NT2/D1 (cell line): ENCODE measurements at regions not wholly inside any gene's neighbourhood (a gene's known extent, or its start where the extent isn't known, plus 50 kb on each side); places are given as distances from the start of the nearest gene placed in this dataset.

Source experiments
- DNase-seq: peaks from one replicate; pipeline ENCODE4 v3.0.0-alpha.2; 2011; ENCODE audit warnings: low read depth, low spot score
- H3K27me3 ChIP-seq: 2 replicates; pipeline ENCODE4 v1.6.0; 2011; ENCODE audit warnings: mild to moderate bottlenecking; ENCODE audit not compliant: insufficient read length, insufficient read depth
- H3K36me3 ChIP-seq: 2 replicates; pipeline ENCODE4 v1.6.1; 2011; ENCODE audit warnings: mild to moderate bottlenecking, low read length, mixed read lengths; ENCODE audit not compliant: insufficient read depth, insufficient read length
- H3K4me1 ChIP-seq: 2 replicates; pipeline ENCODE4 v1.5.1; 2011; ENCODE audit not compliant: insufficient read depth, insufficient read length
- H3K4me3 ChIP-seq: 2 replicates; pipeline ENCODE4 v1.5.1; 2011; ENCODE audit warnings: low read depth; ENCODE audit not compliant: insufficient read length
- H3K9ac ChIP-seq: 2 replicates; pipeline ENCODE4 v1.6.0; 2011; ENCODE audit warnings: low read depth; ENCODE audit not compliant: insufficient read length
- H3K9me3 ChIP-seq: 2 replicates; pipeline ENCODE4 v1.5.1; 2011; ENCODE audit warnings: mild to moderate bottlenecking, low read length; ENCODE audit not compliant: insufficient read depth
- SUZ12 ChIP-seq: IDR thresholded peaks from 2 replicates; pipeline ENCODE4 v1.6.1; 2011; ENCODE audit not compliant: insufficient read length, insufficient read depth; ENCODE audit errors: extremely low read depth
- YY1 ChIP-seq: IDR thresholded peaks from 2 replicates; pipeline ENCODE4 v1.6.1; 2011; ENCODE audit not compliant: insufficient read length, insufficient read depth
- ZNF274 ChIP-seq: IDR thresholded peaks from 2 replicates; pipeline ENCODE4 v1.6.1; 2011; ENCODE audit warnings: mild to moderate bottlenecking, low read depth, low read length

- TF ChIP-seq YY1: no peak
- TF ChIP-seq SUZ12: no peak
- no peak for TF ChIP-seq ZNF274
- H3K4me1 ChIP-seq: no peaks in the 10 kb centered on the region
- no peak overlapping the region for H3K4me3 ChIP-seq
- H3K36me3 ChIP-seq: no peaks in the 10 kb centered on the region
- H3K27me3 ChIP-seq: no peaks in the 10 kb centered on the region
- no peak for DNase-seq
- H3K9me3 ChIP-seq: no peaks in the 10 kb centered on the region
- no peak overlapping the region for H3K9ac ChIP-seq
Measured at GRCh38 chr2:145841973-145842372, 1322.1 kb upstream of the ZEB2 start.

- Histone ChIP-seq H3K4me1 (no peaks in the 10 kb centered on the region), H3K4me3 (no peak overlapping the region), H3K9me3 (no peaks in the 10 kb centered on the region), H3K36me3 (no peaks in the 10 kb centered on the region), H3K9ac (no peak overlapping the region), H3K27me3 (no peaks in the 10 kb centered on the region)
- TF ChIP-seq SUZ12 (no peak), YY1 (no peak), ZNF274 (no peak)
- no peak for DNase-seq
Measured at GRCh38 chr2:145836986-145837385, 1317.1 kb upstream of the ZEB2 start.

DNA sequence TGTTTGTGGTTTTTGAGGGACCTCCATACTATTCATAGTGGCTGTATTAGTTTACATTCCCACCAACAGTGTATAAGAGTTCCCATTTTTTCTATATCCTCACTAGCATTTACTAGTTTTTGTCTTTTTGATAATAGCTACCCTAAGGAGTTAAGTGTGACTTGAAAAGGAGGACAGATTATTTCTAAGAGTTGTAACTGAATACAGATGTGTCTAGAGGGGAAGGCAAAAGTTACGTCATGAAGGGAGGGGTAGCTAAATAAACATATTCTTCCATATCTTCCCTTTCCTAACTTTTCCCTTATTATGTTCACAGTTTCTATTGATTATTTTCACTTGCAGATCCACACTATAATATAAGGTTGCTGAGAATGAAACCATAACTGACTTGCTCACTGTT lies 1315.7 kb upstream of the ZEB2 start:
- Histone ChIP-seq H3K4me1 (no peaks in the 10 kb centered on the region), H3K4me3 (no peak overlapping the region), H3K27me3 (no peaks in the 10 kb centered on the region), H3K36me3 (no peaks in the 10 kb centered on the region), H3K9me3 (no peaks in the 10 kb centered on the region), H3K9ac (no peak overlapping the region)
- no peak for DNase-seq
- TF ChIP-seq YY1 (no peak), ZNF274 (no peak), SUZ12 (no peak)

GRCh38 chr2:145832681-145833080 lies 1312.8 kb upstream of the ZEB2 start:
- Histone ChIP-seq H3K4me3 (no peak overlapping the region), H3K4me1 (no peaks in the 10 kb centered on the region), H3K36me3 (no peaks in the 10 kb centered on the region), H3K27me3 (no peaks in the 10 kb centered on the region), H3K9me3 (no peaks in the 10 kb centered on the region), H3K9ac (no peak overlapping the region)
- no peak for TF ChIP-seq SUZ12
- no peak for TF ChIP-seq YY1
- TF ChIP-seq ZNF274: no peak
- no peak for DNase-seq

DNA sequence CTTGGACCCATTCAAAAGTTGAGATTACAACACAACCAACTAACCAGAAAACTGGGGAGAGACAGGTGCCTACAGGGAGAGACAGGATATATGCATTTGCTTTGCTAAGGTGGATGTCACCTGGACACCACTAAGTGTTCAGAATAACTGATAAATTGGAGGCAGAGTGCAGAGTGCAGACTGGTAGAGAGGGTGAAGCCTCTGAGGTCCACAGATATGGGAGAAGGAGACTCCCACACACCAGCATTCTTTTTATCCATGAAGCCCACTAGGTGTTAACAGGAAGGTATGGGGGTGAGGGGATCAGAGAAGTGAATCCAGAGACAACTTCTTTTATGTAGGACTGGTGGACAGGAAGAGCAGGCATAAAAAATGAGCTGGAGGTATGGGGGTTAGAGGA lies 1310.0 kb upstream of the ZEB2 start:
- Histone ChIP-seq H3K36me3 (no peaks in the 10 kb centered on the region), H3K4me1 (no peaks in the 10 kb centered on the region), H3K4me3 (no peak overlapping the region), H3K27me3 (no peaks in the 10 kb centered on the region), H3K9ac (no peak overlapping the region), H3K9me3 (no peaks in the 10 kb centered on the region)
- no peak for DNase-seq
- TF ChIP-seq ZNF274 (no peak), SUZ12 (no peak), YY1 (no peak)

DNA sequence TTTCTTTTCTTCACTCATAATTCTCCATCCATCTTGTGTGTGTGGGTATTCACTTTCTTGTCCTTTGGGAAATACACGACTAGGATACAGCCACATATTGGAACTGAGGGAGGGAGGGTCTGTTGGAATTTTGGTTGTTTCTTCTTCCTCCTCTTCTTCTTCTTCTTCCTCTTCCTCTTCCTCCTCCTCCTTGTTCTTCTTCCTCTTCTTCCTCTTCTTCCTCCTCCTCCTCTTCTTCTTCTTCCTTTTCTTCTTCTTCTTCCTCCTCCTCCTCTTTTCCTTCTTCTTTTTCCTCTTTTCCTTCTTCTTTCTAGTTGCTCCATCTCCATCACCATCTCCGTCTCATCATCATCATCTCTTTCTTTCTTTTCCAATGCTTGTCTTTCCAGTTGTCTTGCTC lies 1307.3 kb upstream of the ZEB2 start:
- Histone ChIP-seq H3K9me3 (no peaks in the 10 kb centered on the region), H3K9ac (no peak overlapping the region), H3K4me3 (no peak overlapping the region), H3K36me3 (no peaks in the 10 kb centered on the region), H3K27me3 (no peaks in the 10 kb centered on the region), H3K4me1 (no peaks in the 10 kb centered on the region)
- TF ChIP-seq ZNF274: no peak
- TF ChIP-seq SUZ12: no peak
- DNase-seq: no peak

DNA sequence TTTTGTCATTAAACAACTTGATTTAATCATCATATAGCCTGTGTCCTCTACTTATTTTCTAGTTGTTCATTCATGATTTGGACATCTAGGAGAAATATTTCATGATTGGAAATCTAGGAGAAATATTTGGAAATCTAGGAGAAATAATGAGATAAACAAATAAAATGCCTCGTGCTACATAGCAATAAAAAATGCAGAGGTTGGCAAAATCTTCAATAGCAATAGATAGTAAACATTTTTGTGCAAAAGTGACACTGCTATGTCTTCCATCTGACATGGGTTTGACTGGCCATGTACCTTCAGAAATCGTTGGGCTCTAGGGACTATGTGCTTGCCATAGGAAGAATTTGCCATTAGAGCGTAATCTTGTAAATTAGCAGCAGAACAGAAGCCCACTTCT lies 1304.5 kb upstream of the ZEB2 start:
- no peaks in the 10 kb centered on the region for H3K4me1 ChIP-seq
- no peaks in the 10 kb centered on the region for H3K9me3 ChIP-seq
- TF ChIP-seq ZNF274: no peak
- TF ChIP-seq SUZ12: no peak
- no peak for TF ChIP-seq YY1
- H3K36me3 ChIP-seq: no peaks in the 10 kb centered on the region
- no peaks in the 10 kb centered on the region for H3K27me3 ChIP-seq
- H3K4me3 ChIP-seq: no peak overlapping the region
- no peak for DNase-seq
- H3K9ac ChIP-seq: no peak overlapping the region

- no peaks in the 10 kb centered on the region for H3K27me3 ChIP-seq
- H3K4me3 ChIP-seq: no peak overlapping the region
- H3K4me1 ChIP-seq: no peaks in the 10 kb centered on the region
- no peak for DNase-seq
- no peak overlapping the region for H3K9ac ChIP-seq
- no peaks in the 10 kb centered on the region for H3K9me3 ChIP-seq
- no peaks in the 10 kb centered on the region for H3K36me3 ChIP-seq
- TF ChIP-seq ZNF274 (no peak), SUZ12 (no peak), YY1 (no peak)
Measured at GRCh38 chr2:145822892-145823534, 1303.1 kb upstream of the ZEB2 start.
